ENCODE measurements at regions not wholly inside any gene's neighbourhood (a gene's known extent, or its start where the extent isn't known, plus 50 kb on each side); places are given as distances from the start of the nearest gene placed in this dataset.

DNA sequence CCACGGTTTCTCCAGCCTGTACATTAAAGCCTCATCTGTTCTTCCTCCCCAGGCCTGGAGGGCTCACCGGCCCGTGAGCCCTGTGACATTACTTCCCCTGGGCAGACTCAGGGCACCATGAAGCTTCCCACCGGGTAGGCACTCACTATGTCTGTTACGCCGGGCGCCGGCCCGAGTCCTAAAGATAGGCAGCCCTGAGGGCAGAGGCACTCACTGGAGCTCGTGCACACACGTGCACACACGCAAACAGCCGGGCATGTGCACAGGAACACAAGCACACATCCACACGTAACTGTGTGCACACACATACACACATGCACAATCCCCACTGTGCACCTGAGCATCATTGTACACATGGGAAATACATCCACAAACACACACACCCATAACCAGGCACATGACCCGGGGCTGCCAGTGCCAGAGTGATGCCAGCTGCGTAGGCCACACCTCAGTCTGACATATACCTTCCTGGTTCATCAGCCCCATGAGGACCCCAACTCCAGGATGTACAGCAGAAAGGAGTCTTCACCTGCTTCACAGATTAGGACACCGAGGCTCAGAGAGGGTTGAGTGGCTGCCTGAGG is 83.7 kb downstream of the YTHDF1 start:
- ChIA-PET POLR2A (no interaction called here), CTCF (no interaction called here)
- no peak overlapping the region for H3K27ac ChIP-seq (ENCODE audit: insufficient read depth in 1 of 2, low read depth in 1 of 2, low read length in 2 of 2, poor library complexity in 1 of 2, severe bottlenecking in 2 of 2)
- H3K4me1 ChIP-seq (ENCODE audit: control extremely low read depth in 1 of 4, control insufficient read depth in 4 of 4, insufficient read depth in 4 of 4, low read length in 3 of 4) = no peaks in the 10 kb centered on the region
- no peak overlapping the region for H3K4me3 ChIP-seq (ENCODE audit: control insufficient read depth in 1 of 7, extremely low read depth in 1 of 7, insufficient read depth in 4 of 7, low read depth in 2 of 7, low read length in 6 of 7)
- DNase-seq = no peak
- H3K9me3 ChIP-seq (ENCODE audit: control extremely low read depth in 1 of 5, control insufficient read depth in 4 of 5, insufficient read depth in 2 of 5, low read depth in 1 of 5, low read length in 4 of 5) = no peaks in the 10 kb centered on the region
- WGBS (ENCODE audit: insufficient coverage) = 87% methylated on average over 15 of the region's 17 CpGs
- peaks cover 0 to 59% (median 4%) of the 10 kb centered on the region in 5 experiments for H3K27me3 ChIP-seq (replicated peaks in 2 of 5; ENCODE audit: control insufficient read depth in 4 of 5, insufficient read depth in 5 of 5, low read length in 4 of 5)
- H3K36me3 ChIP-seq (ENCODE audit: control insufficient read depth in 4 of 4, insufficient read depth in 4 of 4, low read length in 3 of 4) = no peaks in the 10 kb centered on the region

DNA sequence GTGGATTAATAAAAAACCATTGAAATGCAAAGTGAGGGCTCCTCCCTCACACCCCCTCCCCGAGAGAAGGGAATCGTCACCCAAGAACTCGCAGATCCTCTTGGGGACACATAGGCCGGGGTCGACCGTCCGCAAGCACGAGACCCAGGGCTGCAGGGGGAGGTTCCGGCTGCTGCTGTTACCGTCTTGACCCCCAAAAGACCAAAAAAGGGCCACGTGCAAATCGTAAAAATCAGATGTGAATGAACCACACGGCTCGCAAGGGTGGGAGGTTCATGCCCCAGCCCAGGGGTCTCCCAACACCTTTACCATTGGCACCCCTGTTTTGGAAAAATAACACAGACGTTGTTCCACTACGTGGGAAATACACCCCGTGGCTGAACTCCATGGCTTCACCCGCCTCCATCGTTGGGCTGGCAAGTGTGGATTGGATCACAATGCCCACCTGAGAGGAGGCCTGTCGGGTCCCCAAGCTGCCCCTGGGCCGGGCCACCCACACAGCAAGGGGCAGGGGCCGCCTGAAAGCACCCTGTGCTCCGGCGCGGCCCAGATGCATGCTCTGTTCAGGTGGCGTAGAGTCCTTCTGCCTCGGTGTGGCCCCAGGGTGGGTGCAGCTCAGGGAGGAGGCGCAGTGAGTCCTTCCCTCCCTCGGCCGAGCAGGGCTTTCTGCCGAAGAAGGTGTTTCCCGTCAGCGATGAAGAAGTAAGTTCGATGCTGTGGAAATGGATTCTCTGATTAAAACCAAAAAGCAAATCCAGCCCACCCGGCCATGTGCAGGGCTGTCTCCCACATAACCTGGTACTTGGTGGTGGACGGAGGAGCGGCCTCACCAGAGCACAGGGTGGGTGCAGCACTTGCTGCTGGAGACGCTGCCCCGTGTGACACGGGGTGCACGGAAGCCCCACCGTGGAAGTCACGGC is 85.0 kb downstream of the YTHDF1 start:
- no peak for DNase-seq
- 63% methylated on average over 42 of the region's 43 CpGs for WGBS (ENCODE audit: insufficient coverage)
- no peaks in the 10 kb centered on the region for H3K9me3 ChIP-seq (ENCODE audit: control extremely low read depth in 1 of 5, control insufficient read depth in 4 of 5, insufficient read depth in 2 of 5, low read depth in 1 of 5, low read length in 4 of 5)
- ChIA-PET POLR2A (no interaction called here), CTCF (no interaction called here)
- no peaks in the 10 kb centered on the region for H3K4me1 ChIP-seq (ENCODE audit: control extremely low read depth in 1 of 4, control insufficient read depth in 4 of 4, insufficient read depth in 4 of 4, low read length in 3 of 4)
- H3K36me3 ChIP-seq (ENCODE audit: control insufficient read depth in 4 of 4, insufficient read depth in 4 of 4, low read length in 3 of 4) = no peaks in the 10 kb centered on the region
- H3K4me3 ChIP-seq (ENCODE audit: control insufficient read depth in 1 of 7, extremely low read depth in 1 of 7, insufficient read depth in 4 of 7, low read depth in 2 of 7, low read length in 6 of 7) = no peak overlapping the region
- no peak overlapping the region for H3K27ac ChIP-seq (ENCODE audit: insufficient read depth in 1 of 2, low read depth in 1 of 2, low read length in 2 of 2, poor library complexity in 1 of 2, severe bottlenecking in 2 of 2)
- peaks cover 0 to 68% (median 6%) of the 10 kb centered on the region in 5 experiments for H3K27me3 ChIP-seq (replicated peaks in 2 of 5; ENCODE audit: control insufficient read depth in 4 of 5, insufficient read depth in 5 of 5, low read length in 4 of 5)

DNA sequence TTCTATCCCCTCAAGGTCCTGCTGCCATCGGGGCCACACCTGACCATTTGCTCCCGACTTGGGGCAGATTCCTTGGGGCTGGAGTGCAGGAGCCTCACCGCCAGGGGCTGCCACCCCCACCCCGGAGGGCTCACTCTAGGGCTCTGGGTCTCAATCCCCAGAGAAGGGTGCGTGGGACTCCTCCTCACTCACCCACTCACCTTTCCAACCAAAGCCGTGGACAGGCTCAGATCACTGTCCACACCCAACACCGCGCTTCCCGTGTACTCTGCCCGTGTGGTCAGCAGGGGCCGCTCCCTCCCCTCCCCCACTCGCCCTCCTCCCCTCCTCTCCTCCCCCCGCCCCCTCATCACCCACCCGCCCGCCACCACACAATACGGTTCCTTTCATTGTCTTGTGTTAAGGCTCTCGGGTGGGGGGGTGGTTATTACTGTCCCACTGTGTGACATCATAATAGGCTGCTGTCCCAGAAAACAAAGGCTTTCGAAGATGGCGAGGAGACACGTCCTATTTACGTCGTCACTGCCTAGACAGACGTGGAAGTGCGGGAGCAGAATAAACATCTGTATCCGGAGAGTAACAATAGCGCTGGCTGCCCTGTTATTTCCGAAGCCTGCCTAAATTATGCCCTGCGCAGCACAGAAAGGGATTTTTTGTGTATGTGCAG is 85.8 kb downstream of the YTHDF1 start:
- 13% methylated on average over 17 of the region's 28 CpGs for WGBS (ENCODE audit: insufficient coverage)
- Histone ChIP-seq H3K27me3 (replicated peaks in 2 of 5; ENCODE audit: control insufficient read depth in 4 of 5, insufficient read depth in 5 of 5, low read length in 4 of 5) (peaks cover 0 to 74% (median 6%) of the 10 kb centered on the region in 5 experiments), H3K4me1 (ENCODE audit: control extremely low read depth in 1 of 4, control insufficient read depth in 4 of 4, insufficient read depth in 4 of 4, low read length in 3 of 4) (no peaks in the 10 kb centered on the region), H3K27ac (ENCODE audit: insufficient read depth in 1 of 2, low read depth in 1 of 2, low read length in 2 of 2, poor library complexity in 1 of 2, severe bottlenecking in 2 of 2) (no peak overlapping the region), H3K36me3 (ENCODE audit: control insufficient read depth in 4 of 4, insufficient read depth in 4 of 4, low read length in 3 of 4) (no peaks in the 10 kb centered on the region), H3K4me3 (ENCODE audit: control insufficient read depth in 1 of 7, extremely low read depth in 1 of 7, insufficient read depth in 4 of 7, low read depth in 2 of 7, low read length in 6 of 7) (no peak overlapping the region), H3K9me3 (ENCODE audit: control extremely low read depth in 1 of 5, control insufficient read depth in 4 of 5, insufficient read depth in 2 of 5, low read depth in 1 of 5, low read length in 4 of 5) (no peaks in the 10 kb centered on the region)
- CTCF ChIA-PET = no interaction called here
- peak; percentile 10 to 56 (median 28) for DNase-seq
- POLR2A ChIA-PET = no interaction called here

DNA sequence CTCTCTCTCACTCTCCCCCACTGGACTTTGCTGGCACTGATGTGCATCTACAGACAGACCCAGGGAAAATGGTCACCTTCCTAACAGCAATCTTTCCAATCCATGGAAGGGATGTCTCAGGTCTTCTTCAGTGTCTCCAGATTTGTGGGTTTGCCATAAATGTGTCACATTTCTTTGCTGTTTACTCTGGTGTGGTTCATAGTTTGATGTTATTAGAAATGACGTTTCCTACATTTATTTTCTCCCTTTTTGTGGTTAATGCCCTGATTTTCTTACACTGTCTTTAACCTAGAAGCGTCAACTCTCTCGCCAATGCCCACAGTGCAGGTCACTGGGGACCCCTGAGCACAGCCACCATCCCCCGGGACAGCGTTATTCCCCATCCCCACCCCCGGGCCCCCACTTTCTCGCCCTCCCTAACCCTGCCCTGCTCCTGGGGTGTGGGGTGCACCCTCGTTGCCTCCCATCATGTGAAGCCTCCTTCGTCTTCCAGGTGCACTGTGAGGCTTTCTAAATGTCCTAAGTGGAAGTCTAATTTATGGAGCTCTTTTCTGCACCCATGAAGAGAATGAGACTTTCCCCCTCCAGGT is 86.5 kb downstream of the YTHDF1 start:
- Histone ChIP-seq H3K27me3 (replicated peaks in 2 of 5; ENCODE audit: control insufficient read depth in 4 of 5, insufficient read depth in 5 of 5, low read length in 4 of 5) (peaks cover 0 to 77% (median 6%) of the 10 kb centered on the region in 5 experiments), H3K36me3 (ENCODE audit: control insufficient read depth in 4 of 4, insufficient read depth in 4 of 4, low read length in 3 of 4) (no peaks in the 10 kb centered on the region), H3K4me1 (ENCODE audit: control extremely low read depth in 1 of 4, control insufficient read depth in 4 of 4, insufficient read depth in 4 of 4, low read length in 3 of 4) (no peaks in the 10 kb centered on the region), H3K27ac (ENCODE audit: insufficient read depth in 1 of 2, low read depth in 1 of 2, low read length in 2 of 2, poor library complexity in 1 of 2, severe bottlenecking in 2 of 2) (no peak overlapping the region), H3K9me3 (ENCODE audit: control extremely low read depth in 1 of 5, control insufficient read depth in 4 of 5, insufficient read depth in 2 of 5, low read depth in 1 of 5, low read length in 4 of 5) (no peaks in the 10 kb centered on the region), H3K4me3 (ENCODE audit: control insufficient read depth in 1 of 7, extremely low read depth in 1 of 7, insufficient read depth in 4 of 7, low read depth in 2 of 7, low read length in 6 of 7) (no peak overlapping the region)
- POLR2A ChIA-PET = no interaction called here
- CTCF ChIA-PET = no interaction called here
- no peak for DNase-seq
- WGBS (ENCODE audit: insufficient coverage) = 72% methylated on average over 6 of the region's 9 CpGs

DNA sequence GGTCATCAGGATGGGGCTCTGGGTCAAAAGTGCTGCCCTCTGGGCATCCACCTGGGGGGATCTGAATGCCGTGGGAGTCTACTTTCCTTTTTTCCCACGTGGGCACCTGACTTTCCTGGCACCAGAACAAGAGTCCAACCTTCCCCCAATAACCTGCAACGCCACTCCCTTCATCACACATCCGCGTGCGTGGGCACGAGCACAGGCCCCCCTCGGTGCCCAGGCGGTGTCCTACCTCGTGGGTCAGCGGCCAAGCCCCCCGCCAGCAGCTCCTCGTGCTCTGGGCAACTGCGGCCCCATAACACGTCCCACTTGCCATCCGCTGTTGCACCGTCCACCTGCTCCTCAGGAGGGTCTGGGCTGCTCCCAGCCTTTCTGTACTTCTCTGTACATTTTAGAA is 87.0 kb downstream of the YTHDF1 start:
- POLR2A ChIA-PET = no interaction called here
- Histone ChIP-seq H3K4me1 (ENCODE audit: control extremely low read depth in 1 of 4, control insufficient read depth in 4 of 4, insufficient read depth in 4 of 4, low read length in 3 of 4) (no peaks in the 10 kb centered on the region), H3K27ac (ENCODE audit: insufficient read depth in 1 of 2, low read depth in 1 of 2, low read length in 2 of 2, poor library complexity in 1 of 2, severe bottlenecking in 2 of 2) (no peak overlapping the region), H3K27me3 (replicated peaks in 2 of 5; ENCODE audit: control insufficient read depth in 4 of 5, insufficient read depth in 5 of 5, low read length in 4 of 5) (peaks cover 0 to 77% (median 6%) of the 10 kb centered on the region in 5 experiments), H3K9me3 (ENCODE audit: control extremely low read depth in 1 of 5, control insufficient read depth in 4 of 5, insufficient read depth in 2 of 5, low read depth in 1 of 5, low read length in 4 of 5) (no peaks in the 10 kb centered on the region), H3K36me3 (ENCODE audit: control insufficient read depth in 4 of 4, insufficient read depth in 4 of 4, low read length in 3 of 4) (no peaks in the 10 kb centered on the region), H3K4me3 (ENCODE audit: control insufficient read depth in 1 of 7, extremely low read depth in 1 of 7, insufficient read depth in 4 of 7, low read depth in 2 of 7, low read length in 6 of 7) (no peak overlapping the region)
- CTCF ChIA-PET = no interaction called here
- no peak for DNase-seq
- 84% methylated on average over 17 of the region's 17 CpGs for WGBS (ENCODE audit: insufficient coverage)

DNA sequence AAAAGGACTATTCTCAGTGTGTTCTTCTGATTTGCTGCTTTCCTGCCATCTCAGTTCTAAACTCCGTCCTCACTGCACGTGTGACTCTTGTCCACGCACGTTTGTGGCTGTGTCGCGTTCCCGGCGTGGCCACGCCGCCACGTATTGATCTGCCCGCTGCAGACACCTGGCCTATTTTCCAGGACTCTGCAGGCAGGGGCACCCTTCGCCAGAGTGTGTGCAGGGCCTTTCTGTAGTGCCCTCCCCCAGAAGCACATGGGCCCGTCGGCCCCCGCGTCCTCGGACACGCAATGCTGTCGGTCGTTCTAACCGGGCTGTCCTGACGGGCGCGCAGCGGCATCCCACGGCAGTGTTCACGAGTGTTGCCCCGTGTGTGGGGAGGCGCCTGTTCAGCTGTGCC is 87.6 kb downstream of the YTHDF1 start:
- no peak overlapping the region for H3K27ac ChIP-seq (ENCODE audit: insufficient read depth in 1 of 2, low read depth in 1 of 2, low read length in 2 of 2, poor library complexity in 1 of 2, severe bottlenecking in 2 of 2)
- no peaks in the 10 kb centered on the region for H3K9me3 ChIP-seq (ENCODE audit: control extremely low read depth in 1 of 5, control insufficient read depth in 4 of 5, insufficient read depth in 2 of 5, low read depth in 1 of 5, low read length in 4 of 5)
- DNase-seq = no peak
- CTCF ChIA-PET = no interaction called here
- no peak overlapping the region for H3K4me3 ChIP-seq (ENCODE audit: control insufficient read depth in 1 of 7, extremely low read depth in 1 of 7, insufficient read depth in 4 of 7, low read depth in 2 of 7, low read length in 6 of 7)
- H3K36me3 ChIP-seq (ENCODE audit: control insufficient read depth in 4 of 4, insufficient read depth in 4 of 4, low read length in 3 of 4) = no peaks in the 10 kb centered on the region
- WGBS (ENCODE audit: insufficient coverage) = 97% methylated on average over 30 of the region's 30 CpGs
- peaks cover 0 to 77% (median 6%) of the 10 kb centered on the region in 5 experiments for H3K27me3 ChIP-seq (replicated peaks in 2 of 5; ENCODE audit: control insufficient read depth in 4 of 5, insufficient read depth in 5 of 5, low read length in 4 of 5)
- H3K4me1 ChIP-seq (ENCODE audit: control extremely low read depth in 1 of 4, control insufficient read depth in 4 of 4, insufficient read depth in 4 of 4, low read length in 3 of 4) = no peaks in the 10 kb centered on the region
- POLR2A ChIA-PET = no interaction called here

Measured in common myeloid progenitor, CD34-positive (primary cell).